ENCODE measurements at regions not wholly inside any gene's neighbourhood (a gene's known extent, or its start where the extent isn't known, plus 50 kb on each side); places are given as distances from the start of the nearest gene placed in this dataset.

GRCh38 chr11:116642481-116642880 lies 130.3 kb downstream of the BUD13 start:
- no peak for DNase-seq (ENCODE audit: low read depth)

GRCh38 chr11:116641561-116642045 lies 131.2 kb downstream of the BUD13 start:
- no peak for DNase-seq (ENCODE audit: low read depth)

DNA sequence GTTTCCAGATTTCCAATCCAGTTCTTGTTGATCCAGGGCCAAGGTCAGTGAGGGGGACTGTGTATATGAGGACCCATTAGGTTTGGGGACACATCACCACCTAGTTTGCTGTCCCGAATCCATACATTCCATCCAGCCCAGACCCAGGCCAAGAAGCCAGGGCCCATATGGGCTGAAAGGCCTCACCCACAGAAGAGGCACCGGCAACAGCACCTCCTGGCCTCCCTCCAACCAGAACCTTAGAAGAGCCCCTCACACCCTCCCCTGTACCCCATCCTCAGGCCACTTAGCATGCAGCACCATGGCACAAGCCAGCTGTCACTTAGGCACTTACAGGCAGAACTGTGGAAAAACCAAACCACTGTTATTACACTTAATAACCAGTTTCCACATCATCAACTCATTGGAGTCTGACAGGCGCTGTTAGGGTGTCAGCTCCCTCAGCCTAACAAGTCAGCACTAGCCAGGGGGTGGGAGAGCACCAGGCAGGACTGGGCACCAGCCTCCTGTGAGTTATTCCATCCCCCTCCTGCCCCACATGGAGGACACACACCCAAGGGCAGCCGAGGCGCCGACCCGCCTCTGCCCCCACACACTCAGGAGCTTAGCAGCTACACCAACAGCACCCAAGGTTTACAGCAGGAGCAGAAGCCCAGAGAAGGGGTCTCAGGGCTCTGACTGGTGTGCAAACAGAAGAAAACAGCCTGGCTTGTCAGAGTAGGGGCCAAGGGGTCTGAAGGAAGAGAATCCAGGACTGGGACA lies 132.0 kb downstream of the BUD13 start:
- DNase-seq (ENCODE audit: low read depth) = no peak

DNA sequence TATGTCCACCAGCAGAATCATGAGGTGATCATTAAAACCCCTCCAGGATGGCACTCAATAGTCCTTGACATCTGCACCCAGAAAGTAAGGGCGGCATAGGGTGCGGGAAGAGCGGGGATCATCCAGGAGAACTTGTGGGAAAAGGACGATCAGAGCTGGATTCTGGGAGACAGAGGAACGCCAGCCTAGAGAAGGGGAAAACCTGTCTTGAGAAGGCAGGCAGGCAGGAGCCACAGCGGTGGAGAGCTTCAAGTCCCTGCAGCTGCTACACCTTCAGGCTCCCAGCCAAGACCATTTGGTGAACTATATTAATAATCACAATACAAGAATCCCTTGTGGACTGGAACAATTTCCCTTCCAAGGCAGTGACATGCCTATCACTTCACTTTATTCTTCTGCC lies 134.3 kb downstream of the BUD13 start:
- no peak for DNase-seq (ENCODE audit: low read depth)

GRCh38 chr11:116637766-116638165 lies 135.0 kb downstream of the BUD13 start:
- DNase-seq (ENCODE audit: low read depth) = no peak

- DNase-seq (ENCODE audit: low read depth) = no peak
Observed at GRCh38 chr11:116636341-116636929, 136.4 kb downstream of the BUD13 start.

- DNase-seq (ENCODE audit: low read depth) = no peak
Observed at GRCh38 chr11:116631201-116631600, 141.6 kb downstream of the BUD13 start.

GRCh38 chr11:116618461-116618860 lies 154.3 kb downstream of the BUD13 start:
- no peak for DNase-seq (ENCODE audit: low read depth)

DNA sequence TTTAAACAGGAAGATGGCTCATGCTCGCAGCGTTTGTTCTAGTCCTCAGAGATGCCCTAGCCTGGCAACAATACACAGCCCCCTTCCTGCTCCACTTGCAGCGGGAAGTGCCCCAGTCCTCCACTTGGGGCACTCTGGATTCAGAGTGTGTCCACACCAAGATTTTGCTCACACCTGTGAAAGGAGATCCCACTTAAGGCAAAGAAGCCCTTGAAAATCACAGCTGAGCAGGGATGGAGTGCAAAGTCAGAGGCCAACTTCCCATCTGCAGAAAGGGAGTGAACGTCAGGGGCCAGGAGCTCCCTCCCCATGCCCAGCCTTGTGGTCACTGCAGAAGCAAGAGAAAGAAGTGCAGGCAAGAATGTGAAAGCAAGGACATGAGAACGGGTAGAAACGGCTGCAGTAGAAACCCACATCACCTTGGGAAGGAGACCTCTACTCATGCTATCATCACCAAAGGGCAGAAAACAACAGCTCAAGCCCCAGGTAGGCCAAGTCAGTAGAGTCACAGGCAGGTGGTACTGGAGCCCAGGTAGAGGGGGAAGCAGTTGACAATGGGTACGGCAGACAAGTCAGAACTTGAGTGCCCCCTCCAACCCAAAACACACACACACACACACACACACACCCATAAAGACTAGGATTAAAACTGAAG lies 157.4 kb downstream of the BUD13 start:
- DNase-seq (ENCODE audit: low read depth) = no peak

GRCh38 chr11:116614306-116615210 lies 158.2 kb downstream of the BUD13 start:
- DNase-seq (ENCODE audit: low read depth) = no peak

GRCh38 chr11:116613206-116613875 lies 159.4 kb downstream of the BUD13 start:
- DNase-seq (ENCODE audit: low read depth) = no peak

- DNase-seq (ENCODE audit: low read depth) = no peak
Observed at GRCh38 chr11:116611998-116612620, 160.7 kb downstream of the BUD13 start.

DNA sequence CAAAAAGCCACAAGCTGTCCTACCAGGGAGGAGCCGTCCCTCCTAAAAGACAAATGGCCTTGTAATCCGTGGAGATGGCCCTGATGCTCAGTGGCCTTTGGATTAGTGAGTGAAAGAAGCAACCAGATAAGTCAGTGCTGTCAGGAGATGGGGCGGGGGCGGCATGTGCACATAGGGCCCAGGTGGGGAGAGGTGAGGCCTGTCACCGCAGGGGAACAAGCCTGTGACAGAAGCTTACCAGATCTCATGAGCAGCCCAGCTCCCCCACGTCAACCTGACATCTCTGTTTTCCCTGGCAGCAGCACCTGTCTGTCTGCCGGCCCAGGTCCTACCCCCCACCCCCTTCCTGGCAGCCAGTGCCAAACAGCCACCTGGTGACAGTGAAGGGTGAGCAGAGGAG lies 162.6 kb downstream of the BUD13 start:
- no peak for DNase-seq (ENCODE audit: low read depth)

- DNase-seq (ENCODE audit: low read depth) = no peak
Observed at GRCh38 chr11:116607027-116607426, 165.8 kb downstream of the BUD13 start.

DNA sequence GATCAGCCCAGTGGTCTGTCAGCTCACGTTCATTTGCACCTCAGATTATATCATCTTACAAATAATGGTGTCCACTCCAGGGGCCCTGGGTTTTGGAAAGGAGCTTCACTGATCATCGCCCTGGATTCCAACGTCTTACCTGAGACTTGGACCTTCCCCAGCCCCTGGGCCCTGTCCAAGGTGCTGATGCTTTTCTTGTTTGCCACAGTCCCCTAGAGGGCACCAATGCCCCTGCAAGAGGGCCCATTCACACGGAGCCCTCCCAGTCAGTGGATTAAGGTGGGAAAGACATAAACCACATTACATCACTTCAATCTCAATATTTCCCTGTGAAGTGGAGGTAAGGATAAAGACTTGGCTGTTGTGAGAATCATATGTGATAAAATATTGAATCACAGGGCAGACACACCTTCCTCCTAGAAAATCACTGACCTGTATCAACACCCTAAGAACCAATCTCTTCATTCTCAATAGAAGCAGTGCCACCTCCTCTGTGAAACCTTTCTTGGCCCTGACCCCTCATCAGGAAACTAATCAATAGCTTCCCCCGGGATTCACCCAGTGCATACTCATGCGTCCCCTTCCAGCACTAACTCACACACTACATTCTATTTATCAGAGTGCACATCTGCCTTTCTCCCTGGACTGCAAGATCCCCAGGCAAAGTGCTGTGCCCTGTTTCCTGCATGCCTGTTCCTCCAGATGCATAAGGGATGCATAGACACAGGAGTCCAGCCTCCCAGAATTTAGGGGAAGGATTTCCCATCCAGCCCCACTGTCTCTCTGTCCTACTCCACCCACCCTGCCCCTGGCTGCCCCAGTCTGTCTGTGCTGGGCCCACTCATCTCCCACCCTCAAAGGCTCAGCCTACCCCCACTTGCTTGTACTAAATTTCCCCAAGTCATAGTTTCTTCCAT lies 167.0 kb downstream of the BUD13 start:
- no peak for DNase-seq (ENCODE audit: low read depth)

DNA sequence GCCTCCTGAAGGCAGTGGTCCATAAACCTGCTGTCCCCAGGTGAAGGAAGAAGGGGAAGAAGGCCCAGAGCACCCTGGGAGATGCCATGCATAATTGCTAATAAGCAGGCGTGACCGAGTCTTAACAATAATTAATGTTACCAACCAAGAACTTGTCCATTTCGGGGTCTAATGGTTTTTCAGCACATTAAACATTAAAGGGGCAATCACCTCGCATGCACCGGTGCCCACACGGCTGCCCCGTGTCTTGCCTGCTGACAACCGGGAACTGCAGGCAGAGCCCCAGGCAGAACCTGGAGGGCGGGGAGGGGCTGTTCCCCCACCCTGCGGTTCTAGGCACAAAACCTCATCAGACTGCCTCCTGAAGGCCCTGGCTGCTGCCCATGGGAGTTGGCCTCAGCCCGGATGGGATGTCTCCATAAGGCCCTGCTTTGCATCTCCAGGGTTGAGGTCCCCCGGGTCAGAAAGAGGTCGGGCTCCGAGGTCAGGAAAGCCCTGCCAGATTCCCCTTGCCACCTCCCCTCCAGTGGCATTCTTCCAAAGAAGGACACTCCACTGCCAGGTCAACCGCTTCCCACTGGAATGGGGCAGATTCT lies 169.0 kb downstream of the BUD13 start:
- no peak for DNase-seq (ENCODE audit: low read depth)

GRCh38 chr11:116602637-116602942 lies 170.2 kb downstream of the BUD13 start:
- DNase-seq (ENCODE audit: low read depth) = no peak

GRCh38 chr11:116601814-116602636 lies 170.8 kb downstream of the BUD13 start:
- no peak for DNase-seq (ENCODE audit: low read depth)

GRCh38 chr11:116600930-116601329 lies 171.9 kb downstream of the BUD13 start:
- DNase-seq (ENCODE audit: low read depth) = no peak

Data from T-helper 22 cell (primary cell).